NB4 (cell line): ENCODE measurements at regions not wholly inside any gene's neighbourhood (a gene's known extent, or its start where the extent isn't known, plus 50 kb on each side); places are given as distances from the start of the nearest gene placed in this dataset.

Experiments used
- POLR2A ChIP-seq: IDR thresholded peaks from 2 replicates; pipeline ENCODE4 v1.6.1; 2011; ENCODE audit warnings: mild to moderate bottlenecking; ENCODE audit not compliant: insufficient read length; ENCODE audit errors: extremely low read depth
- TF ChIP-seq, protein P1 (sequence below): IDR thresholded peaks from one replicate; pipeline ENCODE4 v1.5.1; 2012; ENCODE audit warnings: low read depth, low read length
- TF ChIP-seq, protein P2 (sequence below): IDR thresholded peaks from 2 replicates; pipeline ENCODE4 v1.6.1; 2011; ENCODE audit warnings: low read depth, low read length

DNA sequence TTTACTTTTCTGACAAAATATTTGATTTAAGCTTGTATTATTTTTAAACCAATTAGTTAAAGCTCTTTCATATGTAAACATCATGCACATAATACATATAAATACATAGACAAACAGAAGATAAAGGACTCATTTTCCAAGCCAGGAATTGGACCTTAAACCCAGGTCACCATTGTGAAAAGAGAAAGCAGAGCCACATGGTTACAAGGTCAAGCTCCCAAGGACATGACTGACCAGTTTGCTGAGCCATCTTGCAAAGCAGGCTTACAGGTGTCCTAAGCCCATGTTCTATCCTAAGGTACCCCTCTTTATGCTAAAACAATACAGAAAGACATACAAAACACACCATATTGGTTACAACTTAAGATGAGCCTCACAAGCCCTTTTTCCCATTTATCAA is 50.5 kb upstream of the DNAJC19 start:
- no peak for TF ChIP-seq POLR2A
- TF ChIP-seq, protein P1, sequence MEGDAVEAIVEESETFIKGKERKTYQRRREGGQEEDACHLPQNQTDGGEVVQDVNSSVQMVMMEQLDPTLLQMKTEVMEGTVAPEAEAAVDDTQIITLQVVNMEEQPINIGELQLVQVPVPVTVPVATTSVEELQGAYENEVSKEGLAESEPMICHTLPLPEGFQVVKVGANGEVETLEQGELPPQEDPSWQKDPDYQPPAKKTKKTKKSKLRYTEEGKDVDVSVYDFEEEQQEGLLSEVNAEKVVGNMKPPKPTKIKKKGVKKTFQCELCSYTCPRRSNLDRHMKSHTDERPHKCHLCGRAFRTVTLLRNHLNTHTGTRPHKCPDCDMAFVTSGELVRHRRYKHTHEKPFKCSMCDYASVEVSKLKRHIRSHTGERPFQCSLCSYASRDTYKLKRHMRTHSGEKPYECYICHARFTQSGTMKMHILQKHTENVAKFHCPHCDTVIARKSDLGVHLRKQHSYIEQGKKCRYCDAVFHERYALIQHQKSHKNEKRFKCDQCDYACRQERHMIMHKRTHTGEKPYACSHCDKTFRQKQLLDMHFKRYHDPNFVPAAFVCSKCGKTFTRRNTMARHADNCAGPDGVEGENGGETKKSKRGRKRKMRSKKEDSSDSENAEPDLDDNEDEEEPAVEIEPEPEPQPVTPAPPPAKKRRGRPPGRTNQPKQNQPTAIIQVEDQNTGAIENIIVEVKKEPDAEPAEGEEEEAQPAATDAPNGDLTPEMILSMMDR: no peak
- TF ChIP-seq, protein P2, sequence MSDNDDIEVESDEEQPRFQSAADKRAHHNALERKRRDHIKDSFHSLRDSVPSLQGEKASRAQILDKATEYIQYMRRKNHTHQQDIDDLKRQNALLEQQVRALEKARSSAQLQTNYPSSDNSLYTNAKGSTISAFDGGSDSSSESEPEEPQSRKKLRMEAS: no peak
